HG03280 (cell line): ENCODE measurements at regions not wholly inside any gene's neighbourhood (a gene's known extent, or its start where the extent isn't known, plus 50 kb on each side); places are given as distances from the start of the nearest gene placed in this dataset.
"Not testable (repeated sequence)": the region's sequence is repeated elsewhere in the genome, so short reads cannot be mapped to it uniquely, and the experiment has no call there.

Source experiments
- ATAC-seq: cut with Tn5 transposase; IDR thresholded peaks from one replicate; pipeline ENCODE4 v1.9.1; 2021; ENCODE audit warnings: mild to moderate bottlenecking, moderate library complexity; ENCODE audit not compliant: unreplicated experiment

- ATAC-seq: no peak
Observed at GRCh38 chr2:167756446-167756845, 490.9 kb downstream of the STK39 start.

- ATAC-seq: no peak
Observed at GRCh38 chr2:167753142-167753541, 494.3 kb downstream of the STK39 start.

- no peak for ATAC-seq
Observed at GRCh38 chr2:167752734-167753133, 494.7 kb downstream of the STK39 start.

- no peak for ATAC-seq
Observed at GRCh38 chr2:167750675-167751074, 496.7 kb downstream of the STK39 start.

GRCh38 chr2:167749660-167750059 lies 497.7 kb downstream of the STK39 start:
- no peak for ATAC-seq

GRCh38 chr2:167749016-167749415 lies 498.4 kb downstream of the STK39 start:
- ATAC-seq: no peak

GRCh38 chr2:167748536-167748935 lies 498.9 kb downstream of the STK39 start:
- no peak for ATAC-seq

- ATAC-seq: no peak
Observed at GRCh38 chr2:167745667-167746066, 501.7 kb downstream of the STK39 start.

GRCh38 chr2:167739921-167740320 lies 507.5 kb downstream of the STK39 start:
- not testable (repeated sequence) for ATAC-seq

- ATAC-seq: no peak
Observed at GRCh38 chr2:167733747-167734146, 513.6 kb downstream of the STK39 start.

- ATAC-seq: no peak
Observed at GRCh38 chr2:167732326-167732725, 515.1 kb downstream of the STK39 start.

GRCh38 chr2:167729911-167730310 lies 517.5 kb downstream of the STK39 start:
- ATAC-seq: no peak

GRCh38 chr2:167726788-167727187 lies 520.6 kb downstream of the STK39 start:
- ATAC-seq: no peak

- no peak for ATAC-seq
Observed at GRCh38 chr2:167721593-167721992, 525.8 kb downstream of the STK39 start.

GRCh38 chr2:167719410-167719809 lies 528.0 kb downstream of the STK39 start:
- ATAC-seq: no peak

- ATAC-seq: no peak
Observed at GRCh38 chr2:167718560-167718959, 528.8 kb downstream of the STK39 start.

- no peak for ATAC-seq
Observed at GRCh38 chr2:167715932-167716331, 531.5 kb downstream of the STK39 start.

GRCh38 chr2:167715498-167715897 lies 531.9 kb downstream of the STK39 start:
- not testable (repeated sequence) for ATAC-seq

- no peak for ATAC-seq
Observed at GRCh38 chr2:167712275-167712674, 535.1 kb downstream of the STK39 start.

- ATAC-seq: no peak
Observed at GRCh38 chr2:167708998-167709397, 538.4 kb downstream of the STK39 start.

- no peak for ATAC-seq
Observed at GRCh38 chr2:167706800-167707199, 540.6 kb downstream of the STK39 start.

- ATAC-seq: no peak
Observed at GRCh38 chr2:167703441-167703840, 544.0 kb downstream of the STK39 start.

GRCh38 chr2:167702227-167702626 lies 545.2 kb downstream of the STK39 start:
- ATAC-seq: no peak

- no peak for ATAC-seq
Observed at GRCh38 chr2:167701651-167702050, 545.7 kb downstream of the STK39 start.
